HG03103 (cell line): ENCODE measurements at regions not wholly inside any gene's neighbourhood (a gene's known extent, or its start where the extent isn't known, plus 50 kb on each side); places are given as distances from the start of the nearest gene placed in this dataset.
"Not testable (repeated sequence)": the region's sequence is repeated elsewhere in the genome, so short reads cannot be mapped to it uniquely, and the experiment has no call there.

Experiments used
- ATAC-seq: cut with Tn5 transposase; IDR thresholded peaks from one replicate; pipeline ENCODE4 v1.9.1; 2021; ENCODE audit warnings: low read depth; ENCODE audit not compliant: unreplicated experiment

- ATAC-seq, result no peak
Measured at GRCh38 chr6:26231006-26231587, 133.9 kb upstream of the BTN3A2 start.

DNA sequence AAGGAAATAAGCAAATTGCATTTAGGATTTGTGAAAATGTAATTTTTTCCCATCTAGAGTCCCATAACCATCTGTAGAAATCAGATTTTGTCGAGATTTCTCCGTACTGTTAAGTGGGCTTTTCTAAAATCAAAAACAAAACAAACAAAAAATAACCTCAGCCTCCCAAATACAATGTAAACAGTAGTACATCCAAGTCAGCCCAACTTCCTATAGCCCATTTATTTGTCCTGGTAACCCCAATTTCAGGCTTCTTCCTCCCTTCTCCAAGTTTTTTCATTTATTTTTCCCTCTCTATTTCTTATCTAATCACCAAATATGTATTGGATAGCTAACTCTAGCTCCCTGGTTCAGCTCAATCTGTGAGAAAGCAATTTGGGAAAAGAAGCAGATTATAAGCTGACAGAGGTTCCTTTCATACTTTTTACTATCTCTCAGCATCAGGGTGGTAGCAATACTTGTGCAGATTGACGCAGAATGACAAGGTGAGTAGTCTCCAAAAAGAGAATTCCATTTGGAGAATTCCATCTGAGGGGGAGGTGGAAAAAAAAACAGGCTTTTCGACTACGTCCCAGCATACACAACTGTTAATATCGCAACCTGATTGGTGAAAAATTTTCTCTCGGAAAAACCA, 132.6 kb upstream of the BTN3A2 start:
- no peak for ATAC-seq

GRCh38 chr6:26232940-26233648, 131.9 kb upstream of the BTN3A2 start:
- ATAC-seq, result no peak

GRCh38 chr6:26233649-26234420, 131.2 kb upstream of the BTN3A2 start:
- ATAC-seq, result peak; percentile 30

DNA sequence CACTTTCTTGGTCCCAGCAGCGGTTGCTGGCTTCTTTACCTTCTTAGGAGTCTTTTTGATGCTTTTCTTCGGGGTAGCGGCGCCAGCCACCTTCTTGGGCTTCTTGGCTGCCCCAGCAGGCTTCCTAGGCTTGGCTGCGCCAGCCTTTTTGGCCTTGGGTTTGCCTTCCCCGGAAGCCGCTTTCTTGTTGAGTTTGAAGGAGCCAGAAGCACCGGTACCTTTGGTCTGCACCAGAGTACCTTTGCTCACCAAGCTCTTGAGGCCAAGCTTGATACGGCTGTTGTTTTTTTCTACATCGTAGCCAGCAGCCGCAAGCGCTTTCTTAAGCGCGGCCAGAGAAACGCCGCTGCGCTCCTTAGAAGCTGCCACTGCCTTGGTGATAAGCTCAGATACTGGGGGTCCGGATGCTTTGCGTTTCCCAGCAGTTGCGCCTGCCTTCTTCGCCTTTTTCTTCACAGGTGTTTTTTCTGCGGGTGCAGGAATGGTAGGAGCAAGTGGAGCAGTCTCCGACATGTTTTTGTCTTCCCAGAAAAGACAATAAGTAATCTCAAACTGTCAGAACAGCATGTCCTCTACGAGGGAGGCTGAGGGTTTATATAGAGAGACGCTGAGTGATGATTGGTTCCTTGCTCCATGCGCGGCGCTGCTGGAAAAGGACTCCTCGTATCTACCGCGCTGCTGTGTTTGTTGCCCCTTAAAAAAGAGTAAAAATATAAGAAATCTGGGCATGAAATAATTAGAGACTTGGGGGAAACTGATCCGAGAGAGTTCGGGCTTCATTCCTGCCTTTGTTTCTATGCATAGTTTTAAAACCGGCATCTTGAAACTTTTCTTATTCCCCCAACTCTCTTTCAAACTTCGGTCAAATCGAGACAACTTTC, 130.3 kb upstream of the BTN3A2 start:
- peak; percentile 42 for ATAC-seq

DNA sequence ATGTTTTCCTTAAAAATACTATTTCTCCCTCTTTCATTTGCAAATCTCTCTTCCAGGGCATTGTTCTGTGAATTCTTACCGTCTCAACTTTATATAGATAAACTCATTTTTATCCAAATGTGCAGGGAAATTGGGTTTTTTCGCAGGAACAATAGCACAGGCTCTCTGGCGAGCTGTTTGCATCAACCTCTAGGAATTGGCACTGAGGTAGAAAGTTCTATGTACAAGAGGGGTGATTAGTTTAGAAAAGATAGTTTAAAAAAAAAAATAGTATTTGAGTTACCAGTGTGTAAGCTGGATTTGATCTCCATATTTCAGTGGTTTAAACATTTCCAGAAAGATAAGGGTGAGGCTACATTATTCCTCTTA, 129.7 kb upstream of the BTN3A2 start:
- ATAC-seq, result no peak

DNA sequence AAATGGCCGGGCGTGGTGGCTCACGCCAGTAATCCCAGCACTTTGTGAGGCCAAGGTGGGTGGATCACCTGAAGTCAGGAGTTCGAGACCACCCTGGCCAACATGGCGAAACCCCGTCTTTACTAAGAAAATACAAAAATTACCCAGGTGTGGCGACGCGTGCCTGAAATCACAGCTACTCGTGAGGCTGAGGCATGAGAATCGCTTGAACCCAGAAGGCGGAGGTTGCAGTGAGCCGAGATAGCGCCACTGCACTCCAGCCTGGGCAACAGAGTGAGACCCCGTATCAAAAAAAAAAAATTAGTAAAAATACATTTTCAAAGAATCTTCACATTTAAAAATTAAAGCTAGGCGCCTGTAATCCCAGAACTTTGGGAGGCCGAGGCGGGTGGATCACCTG, 125.6 kb upstream of the BTN3A2 start:
- ATAC-seq, result not testable (repeated sequence)

GRCh38 chr6:26240157-26241032, 124.6 kb upstream of the BTN3A2 start:
- peak; percentile 47 for ATAC-seq

- ATAC-seq, result no peak
Measured at GRCh38 chr6:26241033-26241895, 123.7 kb upstream of the BTN3A2 start.

- ATAC-seq, result no peak
Measured at GRCh38 chr6:26243132-26243531, 121.9 kb upstream of the BTN3A2 start.

DNA sequence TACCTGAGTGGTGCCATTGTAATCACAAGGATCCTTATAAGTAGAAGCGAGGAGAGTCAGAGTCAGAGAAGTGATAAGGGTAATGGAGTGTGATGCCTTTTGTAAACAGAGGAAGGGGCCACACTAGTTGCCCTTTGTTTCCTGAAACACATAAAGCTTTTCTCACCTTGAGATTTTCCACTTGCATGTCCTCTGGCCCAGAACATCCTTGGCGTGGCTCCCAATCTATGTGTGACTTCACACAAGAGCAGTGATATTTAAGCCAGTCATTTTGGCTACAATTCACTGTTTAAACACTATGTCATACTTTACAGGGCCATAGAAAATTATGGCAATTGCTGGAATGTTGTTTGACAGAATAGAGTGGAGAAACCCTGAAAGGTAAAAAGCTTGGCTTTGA, 121.2 kb upstream of the BTN3A2 start:
- no peak for ATAC-seq

GRCh38 chr6:26246058-26246457, 118.9 kb upstream of the BTN3A2 start:
- no peak for ATAC-seq

DNA sequence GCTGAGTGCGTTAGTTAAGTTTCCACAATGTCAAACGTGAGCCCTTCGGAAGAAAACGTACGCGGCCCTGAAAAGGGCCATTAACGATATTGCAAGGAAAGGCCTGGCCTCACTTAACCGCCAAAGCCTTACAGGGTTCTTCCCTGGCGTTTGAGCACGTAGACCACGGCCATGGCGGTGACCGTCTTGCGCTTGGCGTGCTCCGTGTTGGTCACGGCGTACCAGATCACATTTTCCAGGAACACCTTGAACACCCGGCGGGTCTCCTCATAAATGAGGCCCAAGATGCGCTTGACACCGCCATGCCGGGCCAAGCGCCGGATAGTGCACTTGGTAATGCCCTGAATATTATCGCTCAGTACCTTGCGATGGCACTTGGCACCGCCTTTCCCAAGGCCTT, 118.4 kb upstream of the BTN3A2 start:
- no peak for ATAC-seq

DNA sequence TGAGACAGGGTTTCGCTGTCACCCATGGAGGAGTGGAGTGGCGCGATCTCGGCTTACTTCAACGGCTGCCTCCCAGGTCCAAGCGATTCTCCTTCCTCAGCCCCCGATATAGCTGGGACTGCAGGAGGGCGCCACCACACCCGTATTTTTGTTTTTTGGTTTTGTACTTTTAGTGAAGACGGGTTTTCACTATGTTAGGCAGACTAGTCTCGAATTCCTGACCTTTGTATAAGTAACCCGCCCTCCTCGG, 115.4 kb upstream of the BTN3A2 start:
- peak; percentile 16 for ATAC-seq

DNA sequence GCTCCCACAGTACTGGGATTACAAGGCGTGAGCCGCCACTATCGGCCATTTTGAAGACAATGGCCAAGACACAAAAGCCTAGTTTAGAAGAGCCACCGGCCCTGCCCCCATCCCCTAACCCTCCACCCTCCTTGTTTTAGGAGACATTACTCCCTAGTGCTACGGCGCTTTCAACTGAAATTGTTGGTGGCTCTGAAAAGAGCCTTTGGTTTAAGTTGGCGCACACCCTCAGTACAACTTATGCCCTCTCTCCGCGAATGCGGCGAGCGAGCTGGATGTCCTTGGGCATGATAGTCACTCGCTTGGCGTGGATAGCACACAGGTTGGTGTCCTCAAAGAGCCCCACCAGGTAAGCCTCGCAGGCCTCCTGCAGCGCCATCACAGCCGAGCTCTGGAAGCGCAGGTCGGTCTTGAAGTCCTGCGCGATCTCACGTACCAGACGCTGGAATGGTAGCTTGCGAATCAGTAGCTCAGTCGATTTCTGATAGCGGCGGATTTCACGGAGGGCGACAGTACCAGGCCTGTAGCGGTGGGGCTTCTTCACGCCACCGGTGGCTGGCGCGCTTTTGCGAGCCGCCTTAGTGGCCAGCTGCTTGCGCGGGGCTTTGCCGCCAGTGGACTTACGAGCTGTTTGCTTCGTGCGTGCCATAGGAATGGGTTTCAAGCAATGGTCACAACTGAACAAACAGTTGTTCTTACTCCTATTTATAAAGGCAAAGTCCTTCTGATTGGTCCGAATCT, 114.9 kb upstream of the BTN3A2 start:
- ATAC-seq, result peak; percentile 39

DNA sequence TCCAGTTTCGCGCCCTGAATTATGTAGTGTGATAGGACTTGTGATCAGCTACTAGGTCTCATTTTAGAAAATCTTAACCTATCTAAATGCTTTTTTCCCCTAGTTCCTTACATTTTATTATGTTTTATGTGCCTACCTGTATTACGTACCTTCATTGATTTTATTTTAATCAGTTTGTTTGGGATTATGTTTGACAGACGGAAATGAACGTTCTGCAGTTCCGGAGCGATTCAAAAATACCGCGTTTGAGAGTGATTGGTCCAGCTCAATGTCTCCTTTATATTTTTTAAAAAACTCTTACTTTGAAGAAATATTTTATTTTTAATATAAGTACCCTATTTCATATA, 114.3 kb upstream of the BTN3A2 start:
- ATAC-seq, result no peak

GRCh38 chr6:26251354-26252076, 113.5 kb upstream of the BTN3A2 start:
- ATAC-seq, result peak; percentile 46

- ATAC-seq, result no peak
Measured at GRCh38 chr6:26252077-26252472, 112.9 kb upstream of the BTN3A2 start.
